NB4 (cell line): ENCODE measurements at regions not wholly inside any gene's neighbourhood (a gene's known extent, or its start where the extent isn't known, plus 50 kb on each side); places are given as distances from the start of the nearest gene placed in this dataset.

Experiments used
- DNase-seq: peaks from one replicate; pipeline ENCODE4 v3.0.0; 2010; ENCODE audit warnings: low read depth
- H3K4me3 ChIP-seq: one replicate; pipeline ENCODE4 v1.5.1; 2011; ENCODE audit warnings: mild to moderate bottlenecking, low read depth, low read length, moderate library complexity
- MYC ChIP-seq: IDR thresholded peaks from 2 replicates; pipeline ENCODE4 v1.6.1; 2011; ENCODE audit warnings: low read depth, low read length
- POLR2A ChIP-seq: IDR thresholded peaks from 2 replicates; pipeline ENCODE4 v1.6.1; 2011; ENCODE audit warnings: mild to moderate bottlenecking; ENCODE audit not compliant: insufficient read length; ENCODE audit errors: extremely low read depth
- TF ChIP-seq, protein P1 (sequence below): IDR thresholded peaks from one replicate; pipeline ENCODE4 v1.5.1; 2012; ENCODE audit warnings: low read depth, low read length
- TF ChIP-seq, protein P2 (sequence below): IDR thresholded peaks from 2 replicates; pipeline ENCODE4 v1.6.1; 2011; ENCODE audit warnings: low read depth, low read length

DNA sequence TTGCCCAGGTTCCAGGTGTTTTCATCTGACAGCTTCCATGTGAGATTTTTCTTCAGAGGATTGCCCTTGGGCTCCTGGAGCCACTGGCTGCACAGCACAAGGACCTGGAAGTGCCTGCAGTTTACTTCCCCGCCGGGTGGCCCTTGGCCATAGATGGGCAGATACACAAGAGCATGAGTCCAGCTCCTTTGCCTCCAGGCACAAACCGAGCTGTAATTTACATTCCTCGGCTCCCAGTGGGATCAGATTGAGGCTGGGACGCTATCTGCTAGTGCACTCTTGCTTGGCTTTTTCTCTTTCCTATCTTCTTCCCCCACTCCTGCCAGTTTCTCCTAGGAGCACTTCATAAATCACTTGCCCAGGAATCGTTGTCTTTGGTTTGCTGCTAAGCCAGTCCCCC lies 85.4 kb upstream of the RALY start:
- no peak for DNase-seq
- TF ChIP-seq, protein P1, sequence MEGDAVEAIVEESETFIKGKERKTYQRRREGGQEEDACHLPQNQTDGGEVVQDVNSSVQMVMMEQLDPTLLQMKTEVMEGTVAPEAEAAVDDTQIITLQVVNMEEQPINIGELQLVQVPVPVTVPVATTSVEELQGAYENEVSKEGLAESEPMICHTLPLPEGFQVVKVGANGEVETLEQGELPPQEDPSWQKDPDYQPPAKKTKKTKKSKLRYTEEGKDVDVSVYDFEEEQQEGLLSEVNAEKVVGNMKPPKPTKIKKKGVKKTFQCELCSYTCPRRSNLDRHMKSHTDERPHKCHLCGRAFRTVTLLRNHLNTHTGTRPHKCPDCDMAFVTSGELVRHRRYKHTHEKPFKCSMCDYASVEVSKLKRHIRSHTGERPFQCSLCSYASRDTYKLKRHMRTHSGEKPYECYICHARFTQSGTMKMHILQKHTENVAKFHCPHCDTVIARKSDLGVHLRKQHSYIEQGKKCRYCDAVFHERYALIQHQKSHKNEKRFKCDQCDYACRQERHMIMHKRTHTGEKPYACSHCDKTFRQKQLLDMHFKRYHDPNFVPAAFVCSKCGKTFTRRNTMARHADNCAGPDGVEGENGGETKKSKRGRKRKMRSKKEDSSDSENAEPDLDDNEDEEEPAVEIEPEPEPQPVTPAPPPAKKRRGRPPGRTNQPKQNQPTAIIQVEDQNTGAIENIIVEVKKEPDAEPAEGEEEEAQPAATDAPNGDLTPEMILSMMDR: no peak
- TF ChIP-seq MYC: no peak
- no peak for TF ChIP-seq POLR2A
- TF ChIP-seq, protein P2, sequence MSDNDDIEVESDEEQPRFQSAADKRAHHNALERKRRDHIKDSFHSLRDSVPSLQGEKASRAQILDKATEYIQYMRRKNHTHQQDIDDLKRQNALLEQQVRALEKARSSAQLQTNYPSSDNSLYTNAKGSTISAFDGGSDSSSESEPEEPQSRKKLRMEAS: no peak
- no peak overlapping the region for H3K4me3 ChIP-seq

DNA sequence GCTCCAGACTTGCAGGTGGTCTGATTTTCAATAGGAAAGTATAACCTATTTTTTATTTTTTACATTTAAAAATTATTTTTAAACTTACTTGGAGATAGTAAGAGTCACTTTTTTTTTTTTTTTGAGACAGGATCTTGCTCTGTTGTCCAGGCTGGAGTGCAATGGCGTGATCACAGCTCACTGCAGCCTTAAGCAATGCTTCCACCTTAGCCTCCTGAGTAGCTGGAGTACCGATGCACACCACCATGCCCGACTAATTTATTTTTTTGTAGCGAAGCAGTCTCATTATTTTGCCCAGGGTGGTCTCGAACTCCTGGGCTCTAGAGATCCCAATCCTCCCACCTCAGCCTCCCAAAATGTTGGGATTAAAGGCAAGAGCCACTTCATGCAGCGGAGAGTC lies 84.8 kb upstream of the RALY start:
- no peak overlapping the region for H3K4me3 ChIP-seq
- TF ChIP-seq, protein P2: no peak
- no peak for TF ChIP-seq POLR2A
- no peak for TF ChIP-seq MYC
- TF ChIP-seq, protein P1: no peak
- no peak for DNase-seq

DNA sequence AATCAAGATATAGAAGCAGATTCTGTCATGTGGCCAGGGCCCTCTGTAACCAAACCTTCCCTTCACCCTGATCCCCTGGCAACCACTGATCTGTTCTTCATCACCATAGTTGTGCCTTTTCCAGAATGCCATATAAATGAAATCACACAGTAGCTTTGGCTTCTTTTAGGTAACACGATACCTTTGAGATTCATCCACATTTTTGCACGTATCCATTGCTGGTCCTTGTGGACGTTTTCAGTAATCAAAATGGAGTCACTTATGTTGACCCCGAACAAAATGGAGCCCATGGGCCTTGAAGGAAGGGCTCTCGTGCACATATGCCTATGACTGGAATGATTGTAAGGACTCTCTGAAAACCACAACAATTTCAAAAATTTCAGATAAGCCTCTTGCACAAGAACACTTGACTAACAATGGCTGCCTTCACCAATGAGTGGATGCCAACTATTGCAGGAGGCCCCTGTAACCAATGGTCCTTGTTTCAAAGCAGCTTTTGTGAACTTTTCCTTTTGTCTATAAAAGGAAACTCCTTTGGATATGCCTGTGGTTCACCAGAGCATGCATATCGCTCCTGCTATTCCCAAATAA lies 84.3 kb upstream of the RALY start:
- peak; percentile 67 for DNase-seq
- TF ChIP-seq, protein P1: no peak
- TF ChIP-seq POLR2A (no peak), MYC (no peak)
- TF ChIP-seq, protein P2: no peak
- H3K4me3 ChIP-seq: no peak overlapping the region

DNA sequence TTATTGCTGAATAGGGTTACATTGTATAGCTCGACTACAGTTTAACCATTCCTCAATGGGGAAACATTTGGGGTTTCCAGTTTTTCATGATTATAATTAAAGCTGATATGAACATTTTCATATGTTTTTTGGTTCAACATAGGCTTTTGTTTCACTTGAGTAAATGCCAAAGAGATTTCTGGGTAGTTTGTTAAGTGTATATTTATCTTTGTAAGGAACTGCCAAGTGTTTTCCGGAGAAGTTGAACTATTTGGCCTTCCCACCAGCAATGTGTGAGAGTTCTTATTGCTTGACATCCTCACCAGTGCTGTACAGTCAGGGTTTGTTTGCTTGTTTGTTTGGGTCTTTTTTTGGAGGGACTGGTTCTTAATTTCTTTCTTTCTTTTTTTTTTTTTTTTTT lies 83.7 kb upstream of the RALY start:
- DNase-seq: no peak
- TF ChIP-seq POLR2A: no peak
- TF ChIP-seq, protein P2: no peak
- TF ChIP-seq, protein P1: no peak
- TF ChIP-seq MYC: no peak
- H3K4me3 ChIP-seq: no peak overlapping the region

DNA sequence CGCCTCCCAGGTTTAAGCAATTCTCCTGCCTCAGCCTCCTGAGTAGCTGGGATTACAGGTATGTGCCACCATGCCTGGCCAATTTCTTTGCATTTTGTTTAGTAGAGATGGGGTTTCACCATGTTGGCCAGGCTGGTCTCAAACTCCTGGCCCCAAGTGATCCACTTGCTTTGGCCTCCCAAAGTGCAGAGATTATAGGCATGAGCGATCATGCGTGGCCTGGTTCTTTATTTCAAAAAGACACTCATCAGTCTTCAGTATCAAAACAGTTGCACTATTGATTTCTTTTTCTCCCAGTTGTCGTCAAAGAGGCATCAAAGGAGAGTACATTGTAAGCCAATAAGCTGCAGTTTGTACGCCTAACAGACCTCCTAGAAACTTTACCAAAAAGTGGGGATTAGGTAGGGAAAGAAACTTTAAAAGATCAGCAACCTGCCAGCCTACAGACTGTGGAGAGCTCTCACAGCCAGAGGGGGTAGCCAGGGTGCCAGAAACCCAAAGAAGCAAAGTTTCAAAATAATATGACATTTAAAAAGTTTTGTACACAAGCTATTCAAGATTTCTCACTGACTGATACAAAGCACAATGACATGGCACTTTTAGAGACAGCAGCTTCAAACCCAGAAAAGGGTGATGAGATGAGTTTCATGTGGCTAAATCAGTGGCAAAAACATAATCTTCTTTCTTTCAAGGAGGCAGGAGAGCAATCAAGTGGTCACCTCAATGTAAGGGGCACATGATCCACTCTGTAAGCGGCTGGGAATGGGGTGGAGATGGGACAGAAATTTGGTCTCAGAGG lies 83.0 kb upstream of the RALY start:
- H3K4me3 ChIP-seq: no peak overlapping the region
- no peak for DNase-seq
- TF ChIP-seq MYC: no peak
- TF ChIP-seq, protein P1: no peak
- TF ChIP-seq POLR2A: no peak
- TF ChIP-seq, protein P2: no peak
